Endothelial cell of umbilical vein (primary cell): ENCODE measurements at regions not wholly inside any gene's neighbourhood (a gene's known extent, or its start where the extent isn't known, plus 50 kb on each side); places are given as distances from the start of the nearest gene placed in this dataset.

Experiments used
- CTCF ChIP-seq, 2 donors: IDR thresholded peaks; 1 replicate in 1 of 2; 2 replicates in 1 of 2; pipeline ENCODE4 v1.5.1; 2011; ENCODE audit warnings: low read length in 2 of 2, mild to moderate bottlenecking in 2 of 2, moderate library complexity in 2 of 2, control low read depth in 1 of 2, inconsistent platforms in 1 of 2, low read depth in 1 of 2; ENCODE audit not compliant: insufficient read depth in 1 of 2; ENCODE audit errors: extremely low read depth in 1 of 2
- FOS ChIP-seq: IDR thresholded peaks from 2 replicates; pipeline ENCODE4 v1.6.1; 2011; ENCODE audit warnings: mild to moderate bottlenecking, low read length, moderate library complexity, borderline replicate concordance; ENCODE audit not compliant: insufficient read depth
- JUN ChIP-seq: IDR thresholded peaks from 2 replicates; pipeline ENCODE4 v1.6.1; 2011; ENCODE audit warnings: borderline replicate concordance, low read depth; ENCODE audit not compliant: insufficient read length, insufficient read depth
- POLR2A ChIP-seq: IDR thresholded peaks from 2 replicates; pipeline ENCODE4 v1.6.1; 2012; ENCODE audit warnings: low read depth, mild to moderate bottlenecking, control low read depth, low read length
- POLR2AphosphoS5 ChIP-seq: IDR thresholded peaks from 2 replicates; pipeline ENCODE4 v1.6.1; 2012; ENCODE audit warnings: low read depth, mild to moderate bottlenecking, control low read depth, low read length, moderate library complexity; ENCODE audit not compliant: insufficient read depth

DNA sequence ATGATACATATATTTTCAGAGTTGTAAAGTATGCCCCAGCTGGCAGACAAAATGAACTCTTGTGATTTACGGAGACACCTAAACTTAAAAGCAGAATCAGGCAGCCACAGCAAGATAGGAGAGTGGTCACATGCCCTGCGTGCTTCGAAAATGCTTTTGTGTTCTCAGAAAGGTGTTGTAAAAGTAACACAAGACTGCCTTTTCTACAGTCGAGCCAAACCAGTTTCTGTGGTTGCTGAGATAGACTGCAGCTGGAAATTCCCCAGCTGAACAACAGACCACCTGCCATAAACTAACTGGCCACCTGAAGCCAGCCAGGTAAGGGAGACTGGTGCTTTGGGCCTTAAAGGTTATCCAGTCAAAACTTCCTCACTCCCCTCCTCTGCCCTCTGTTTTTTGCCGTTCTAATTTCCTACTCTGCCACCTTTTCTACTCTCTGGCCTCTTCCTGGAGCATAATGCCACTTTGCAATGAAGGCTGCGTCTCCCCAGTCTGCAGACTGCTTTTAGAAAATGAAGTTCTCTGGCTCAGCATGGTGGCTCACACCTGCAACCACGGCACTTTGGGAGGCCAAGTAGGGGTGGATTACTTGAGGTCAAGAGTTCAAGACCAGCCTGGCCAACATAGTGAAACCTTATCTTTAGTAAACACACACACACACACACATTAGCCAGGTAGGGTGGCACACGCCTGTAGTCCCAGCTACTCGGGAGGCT is 381.2 kb upstream of the SLITRK1 start:
- TF ChIP-seq CTCF (IDR thresholded peaks at IDR 0.05; ENCODE audit: extremely low read depth in 1 of 2, insufficient read depth in 1 of 2, low read depth in 1 of 2, low read length in 2 of 2) (no peak), POLR2AphosphoS5 (no peak), JUN (no peak), FOS (no peak), POLR2A (no peak)
